ENCODE measurements at regions not wholly inside any gene's neighbourhood (a gene's known extent, or its start where the extent isn't known, plus 50 kb on each side); places are given as distances from the start of the nearest gene placed in this dataset.

DNA sequence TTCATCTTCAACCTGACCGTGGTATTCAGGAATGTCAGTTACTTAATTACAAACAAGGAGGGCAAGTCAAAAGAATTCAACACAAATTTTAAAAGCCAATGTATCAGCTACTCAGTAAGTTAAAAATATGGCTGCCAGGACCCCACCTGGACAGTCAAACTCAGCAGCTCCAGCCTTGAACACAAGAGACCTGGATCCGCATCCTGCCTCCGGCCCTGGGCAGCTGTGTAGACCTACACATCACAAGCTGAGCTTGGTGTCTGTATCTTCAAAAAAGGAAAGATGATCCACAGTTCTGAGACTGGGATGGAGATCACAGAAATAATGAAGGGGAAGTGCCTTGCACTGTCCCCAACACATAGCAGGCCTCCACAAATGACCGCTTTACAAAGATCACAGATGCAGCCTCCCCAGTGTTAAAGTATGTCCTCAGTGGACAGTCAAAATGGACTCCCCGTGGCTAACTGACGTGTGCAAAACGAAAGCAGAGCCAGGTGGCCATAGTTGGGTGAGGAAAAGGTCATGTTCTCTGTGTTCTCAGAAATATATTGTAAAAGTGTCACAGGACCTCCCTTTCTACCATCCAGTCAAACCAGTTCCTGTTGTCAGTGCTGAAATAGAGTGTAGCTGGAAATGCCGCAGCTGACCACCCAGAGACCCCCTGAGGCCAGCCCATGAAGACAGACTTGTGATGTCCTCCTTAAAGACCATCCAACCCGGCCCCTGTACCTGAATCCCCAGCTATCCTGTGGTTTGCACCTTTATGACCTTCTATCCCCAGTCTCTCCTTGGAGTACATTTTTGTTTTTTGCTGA is 168.5 kb upstream of the NSMCE3 start:
- TF ChIP-seq, protein P1, sequence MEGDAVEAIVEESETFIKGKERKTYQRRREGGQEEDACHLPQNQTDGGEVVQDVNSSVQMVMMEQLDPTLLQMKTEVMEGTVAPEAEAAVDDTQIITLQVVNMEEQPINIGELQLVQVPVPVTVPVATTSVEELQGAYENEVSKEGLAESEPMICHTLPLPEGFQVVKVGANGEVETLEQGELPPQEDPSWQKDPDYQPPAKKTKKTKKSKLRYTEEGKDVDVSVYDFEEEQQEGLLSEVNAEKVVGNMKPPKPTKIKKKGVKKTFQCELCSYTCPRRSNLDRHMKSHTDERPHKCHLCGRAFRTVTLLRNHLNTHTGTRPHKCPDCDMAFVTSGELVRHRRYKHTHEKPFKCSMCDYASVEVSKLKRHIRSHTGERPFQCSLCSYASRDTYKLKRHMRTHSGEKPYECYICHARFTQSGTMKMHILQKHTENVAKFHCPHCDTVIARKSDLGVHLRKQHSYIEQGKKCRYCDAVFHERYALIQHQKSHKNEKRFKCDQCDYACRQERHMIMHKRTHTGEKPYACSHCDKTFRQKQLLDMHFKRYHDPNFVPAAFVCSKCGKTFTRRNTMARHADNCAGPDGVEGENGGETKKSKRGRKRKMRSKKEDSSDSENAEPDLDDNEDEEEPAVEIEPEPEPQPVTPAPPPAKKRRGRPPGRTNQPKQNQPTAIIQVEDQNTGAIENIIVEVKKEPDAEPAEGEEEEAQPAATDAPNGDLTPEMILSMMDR (IDR thresholded peaks at IDR 0.05; ENCODE audit: low read depth, low read length, missing input control): no peak
- no peak for TF ChIP-seq HNF4G (IDR thresholded peaks at IDR 0.05)
- TF ChIP-seq GABPA (IDR thresholded peaks at IDR 0.05 in 1 of 2, conservative IDR thresholded peaks at IDR 0.05 in 1 of 2): no peak
- TF ChIP-seq RAD21 (IDR thresholded peaks at IDR 0.05): no peak
- TF ChIP-seq YY1 (IDR thresholded peaks at IDR 0.05): no peak
- TF ChIP-seq, protein P2, sequence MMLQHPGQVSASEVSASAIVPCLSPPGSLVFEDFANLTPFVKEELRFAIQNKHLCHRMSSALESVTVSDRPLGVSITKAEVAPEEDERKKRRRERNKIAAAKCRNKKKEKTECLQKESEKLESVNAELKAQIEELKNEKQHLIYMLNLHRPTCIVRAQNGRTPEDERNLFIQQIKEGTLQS (IDR thresholded peaks at IDR 0.05): no peak
- TF ChIP-seq TAF1 (conservative IDR thresholded peaks at IDR 0.05): no peak
- TF ChIP-seq, protein P3, sequence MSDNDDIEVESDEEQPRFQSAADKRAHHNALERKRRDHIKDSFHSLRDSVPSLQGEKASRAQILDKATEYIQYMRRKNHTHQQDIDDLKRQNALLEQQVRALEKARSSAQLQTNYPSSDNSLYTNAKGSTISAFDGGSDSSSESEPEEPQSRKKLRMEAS (IDR thresholded peaks at IDR 0.05): no peak
- TF ChIP-seq JUND (IDR thresholded peaks at IDR 0.05): no peak
- TF ChIP-seq, protein P4, sequence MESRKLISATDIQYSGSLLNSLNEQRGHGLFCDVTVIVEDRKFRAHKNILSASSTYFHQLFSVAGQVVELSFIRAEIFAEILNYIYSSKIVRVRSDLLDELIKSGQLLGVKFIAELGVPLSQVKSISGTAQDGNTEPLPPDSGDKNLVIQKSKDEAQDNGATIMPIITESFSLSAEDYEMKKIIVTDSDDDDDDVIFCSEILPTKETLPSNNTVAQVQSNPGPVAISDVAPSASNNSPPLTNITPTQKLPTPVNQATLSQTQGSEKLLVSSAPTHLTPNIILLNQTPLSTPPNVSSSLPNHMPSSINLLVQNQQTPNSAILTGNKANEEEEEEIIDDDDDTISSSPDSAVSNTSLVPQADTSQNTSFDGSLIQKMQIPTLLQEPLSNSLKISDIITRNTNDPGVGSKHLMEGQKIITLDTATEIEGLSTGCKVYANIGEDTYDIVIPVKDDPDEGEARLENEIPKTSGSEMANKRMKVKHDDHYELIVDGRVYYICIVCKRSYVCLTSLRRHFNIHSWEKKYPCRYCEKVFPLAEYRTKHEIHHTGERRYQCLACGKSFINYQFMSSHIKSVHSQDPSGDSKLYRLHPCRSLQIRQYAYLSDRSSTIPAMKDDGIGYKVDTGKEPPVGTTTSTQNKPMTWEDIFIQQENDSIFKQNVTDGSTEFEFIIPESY (IDR thresholded peaks at IDR 0.05): no peak
- TF ChIP-seq, protein P5, sequence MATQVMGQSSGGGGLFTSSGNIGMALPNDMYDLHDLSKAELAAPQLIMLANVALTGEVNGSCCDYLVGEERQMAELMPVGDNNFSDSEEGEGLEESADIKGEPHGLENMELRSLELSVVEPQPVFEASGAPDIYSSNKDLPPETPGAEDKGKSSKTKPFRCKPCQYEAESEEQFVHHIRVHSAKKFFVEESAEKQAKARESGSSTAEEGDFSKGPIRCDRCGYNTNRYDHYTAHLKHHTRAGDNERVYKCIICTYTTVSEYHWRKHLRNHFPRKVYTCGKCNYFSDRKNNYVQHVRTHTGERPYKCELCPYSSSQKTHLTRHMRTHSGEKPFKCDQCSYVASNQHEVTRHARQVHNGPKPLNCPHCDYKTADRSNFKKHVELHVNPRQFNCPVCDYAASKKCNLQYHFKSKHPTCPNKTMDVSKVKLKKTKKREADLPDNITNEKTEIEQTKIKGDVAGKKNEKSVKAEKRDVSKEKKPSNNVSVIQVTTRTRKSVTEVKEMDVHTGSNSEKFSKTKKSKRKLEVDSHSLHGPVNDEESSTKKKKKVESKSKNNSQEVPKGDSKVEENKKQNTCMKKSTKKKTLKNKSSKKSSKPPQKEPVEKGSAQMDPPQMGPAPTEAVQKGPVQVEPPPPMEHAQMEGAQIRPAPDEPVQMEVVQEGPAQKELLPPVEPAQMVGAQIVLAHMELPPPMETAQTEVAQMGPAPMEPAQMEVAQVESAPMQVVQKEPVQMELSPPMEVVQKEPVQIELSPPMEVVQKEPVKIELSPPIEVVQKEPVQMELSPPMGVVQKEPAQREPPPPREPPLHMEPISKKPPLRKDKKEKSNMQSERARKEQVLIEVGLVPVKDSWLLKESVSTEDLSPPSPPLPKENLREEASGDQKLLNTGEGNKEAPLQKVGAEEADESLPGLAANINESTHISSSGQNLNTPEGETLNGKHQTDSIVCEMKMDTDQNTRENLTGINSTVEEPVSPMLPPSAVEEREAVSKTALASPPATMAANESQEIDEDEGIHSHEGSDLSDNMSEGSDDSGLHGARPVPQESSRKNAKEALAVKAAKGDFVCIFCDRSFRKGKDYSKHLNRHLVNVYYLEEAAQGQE (IDR thresholded peaks at IDR 0.05): no peak
- TF ChIP-seq EGR1 (IDR thresholded peaks at IDR 0.05; ENCODE audit: low read depth in 2 of 2): no peak
- TF ChIP-seq FOXA1 (IDR thresholded peaks at IDR 0.05): no peak
- no peak for TF ChIP-seq SP1 (IDR thresholded peaks at IDR 0.05)

All from liver (tissue), 3 donors.